ENCODE measurements at regions not wholly inside any gene's neighbourhood (a gene's known extent, or its start where the extent isn't known, plus 50 kb on each side); places are given as distances from the start of the nearest gene placed in this dataset.
"Not testable (repeated sequence)": the region's sequence is repeated elsewhere in the genome, so short reads cannot be mapped to it uniquely, and the experiment has no call there.

DNA sequence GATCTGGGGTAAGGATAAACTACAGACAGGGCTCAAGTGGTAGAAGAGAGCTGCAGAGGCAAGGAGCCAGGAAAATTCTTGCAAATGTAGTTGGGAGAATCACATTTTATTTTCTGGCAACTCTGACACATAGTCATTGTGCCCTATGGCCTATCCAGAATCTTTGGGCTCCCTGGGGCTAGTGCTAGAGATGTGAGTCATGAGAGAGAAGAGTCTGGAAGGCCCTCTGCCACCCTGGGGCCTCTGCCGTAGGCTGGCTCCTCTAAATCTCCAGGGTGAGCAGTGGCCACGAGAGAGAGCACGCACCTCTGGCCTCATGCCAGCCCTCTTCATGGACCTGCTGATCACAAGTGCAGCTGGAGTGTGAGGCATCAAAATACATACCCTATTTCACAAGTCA lies 74.3 kb upstream of the SSBP2 start:
- DNase-seq = no peak

DNA sequence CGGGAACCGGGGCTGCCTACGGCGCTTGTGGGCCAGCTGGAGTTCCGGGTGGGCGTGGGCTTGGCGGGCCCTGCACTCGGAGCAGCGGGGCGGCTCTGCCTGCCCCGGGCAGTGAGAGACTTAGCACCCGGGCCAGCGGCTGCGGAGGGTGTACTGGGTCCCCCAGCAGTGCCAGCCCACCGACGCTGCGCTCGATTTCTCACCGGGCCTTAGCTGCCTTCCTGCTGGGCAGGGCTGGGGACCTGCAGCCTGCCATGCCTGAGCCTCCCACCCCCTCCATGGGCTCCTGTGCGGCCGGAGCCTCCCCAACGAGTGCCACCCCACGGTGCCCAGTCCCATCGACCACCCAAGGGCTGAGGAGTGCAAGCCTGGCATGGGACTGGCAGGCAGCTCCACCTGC lies 72.8 kb upstream of the SSBP2 start:
- not testable (repeated sequence) for DNase-seq

DNA sequence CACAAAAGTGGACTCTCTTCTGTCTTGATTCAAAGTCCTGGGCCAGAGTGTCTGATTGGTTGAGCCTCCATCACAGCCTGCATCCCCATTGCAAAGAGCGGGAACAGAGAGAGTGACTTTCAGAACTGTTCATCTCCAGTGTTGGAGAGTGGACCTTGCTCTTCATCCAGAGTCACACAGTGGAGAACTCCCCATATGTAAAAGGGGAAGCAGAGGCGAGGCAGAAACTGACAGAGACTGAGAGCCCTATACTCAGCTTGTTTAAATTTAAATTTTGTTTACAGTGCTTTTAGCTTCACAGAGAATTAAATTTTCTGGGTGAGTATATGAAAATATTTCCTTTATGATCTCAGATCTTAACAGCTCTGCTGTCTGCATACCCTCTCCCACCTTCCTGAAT lies 70.0 kb upstream of the SSBP2 start:
- DNase-seq = no peak

DNA sequence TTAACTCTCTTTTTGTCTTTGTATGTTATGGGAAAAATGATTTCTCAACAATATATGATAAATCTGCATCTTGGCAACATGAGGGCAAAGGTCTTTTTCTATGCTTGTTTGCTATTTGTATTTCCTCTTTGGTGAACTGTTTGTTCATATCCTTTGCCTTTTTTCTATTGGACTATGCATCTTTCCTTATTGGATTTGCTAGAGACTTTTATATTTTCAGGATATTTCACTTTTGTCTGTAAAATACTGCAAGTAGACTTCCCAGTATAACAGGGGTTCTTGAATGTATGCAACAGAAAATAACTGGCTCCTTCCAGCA lies 69.4 kb upstream of the SSBP2 start:
- DNase-seq = no peak

DNA sequence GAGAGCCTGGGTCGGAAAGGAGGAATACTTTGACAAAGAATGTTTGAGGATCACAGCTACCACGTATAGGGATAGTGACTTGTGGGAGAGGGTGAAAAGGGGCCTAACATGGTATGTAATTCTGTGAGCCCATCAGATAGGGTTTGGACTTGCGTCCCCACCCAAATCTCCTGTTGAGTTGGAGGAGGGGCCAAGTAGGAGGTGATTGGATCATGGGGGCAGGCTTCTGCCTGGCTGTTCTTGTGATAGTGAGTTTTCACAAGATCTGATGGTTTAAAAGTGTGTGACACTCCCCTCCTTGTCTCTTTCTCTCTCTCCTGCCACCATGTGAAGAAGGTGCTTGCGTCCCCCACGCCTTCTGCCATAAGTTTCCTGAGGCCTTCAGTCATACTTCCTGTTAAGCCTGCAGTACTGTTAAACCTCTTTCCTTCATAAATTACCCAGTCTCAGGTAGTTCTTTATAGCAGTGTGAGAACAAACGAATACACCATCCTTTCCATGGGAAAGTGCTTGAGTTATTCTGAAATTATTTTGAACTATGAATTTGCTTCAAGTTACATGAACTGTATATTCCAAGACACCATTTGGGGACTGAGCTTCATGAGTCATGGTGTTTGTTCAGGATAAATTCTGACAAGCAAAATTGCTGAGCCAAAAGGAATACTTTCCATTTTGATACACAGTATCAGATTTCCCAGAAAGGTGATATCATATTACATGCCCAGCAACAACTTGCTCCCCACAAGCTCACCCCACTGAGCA lies 68.8 kb upstream of the SSBP2 start:
- DNase-seq = no peak

DNA sequence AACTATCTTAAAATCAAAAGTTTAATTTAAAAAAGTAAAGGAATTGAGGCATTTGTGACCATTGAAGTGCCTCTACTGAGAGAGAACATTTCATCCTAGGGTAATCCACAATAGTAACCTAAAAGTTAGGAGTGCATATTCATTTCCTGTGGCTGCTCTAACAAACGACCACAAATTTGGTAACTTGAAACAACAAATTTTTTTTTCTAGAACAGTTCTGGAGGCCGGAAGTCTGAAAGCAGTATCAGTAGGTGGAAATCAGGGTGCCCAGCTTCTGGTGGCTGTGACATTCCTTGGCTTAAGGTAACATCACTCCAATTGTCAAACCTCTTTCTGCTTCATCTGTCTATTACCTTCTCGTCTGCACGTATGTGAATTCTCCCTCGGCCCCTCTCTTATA lies 67.1 kb upstream of the SSBP2 start:
- no peak for DNase-seq

DNA sequence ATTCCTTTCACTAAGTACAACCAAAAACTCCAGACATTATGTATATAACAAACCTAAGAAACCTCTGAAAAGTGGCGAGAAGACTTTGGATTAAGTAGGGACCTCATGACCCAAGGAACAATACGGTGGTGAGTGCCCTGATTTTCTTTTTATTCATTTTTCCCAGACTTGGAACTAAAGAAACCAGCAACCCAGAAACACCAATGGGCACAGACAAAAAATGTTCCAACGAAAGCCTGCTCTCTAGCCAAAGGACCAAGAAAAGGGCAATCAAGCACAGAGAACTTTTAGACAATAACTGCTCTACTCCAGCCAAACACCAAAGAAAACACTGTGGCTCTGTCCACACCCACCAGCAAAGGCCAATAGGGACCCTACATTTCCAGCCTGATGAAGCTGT lies 66.2 kb upstream of the SSBP2 start:
- no peak for DNase-seq

DNA sequence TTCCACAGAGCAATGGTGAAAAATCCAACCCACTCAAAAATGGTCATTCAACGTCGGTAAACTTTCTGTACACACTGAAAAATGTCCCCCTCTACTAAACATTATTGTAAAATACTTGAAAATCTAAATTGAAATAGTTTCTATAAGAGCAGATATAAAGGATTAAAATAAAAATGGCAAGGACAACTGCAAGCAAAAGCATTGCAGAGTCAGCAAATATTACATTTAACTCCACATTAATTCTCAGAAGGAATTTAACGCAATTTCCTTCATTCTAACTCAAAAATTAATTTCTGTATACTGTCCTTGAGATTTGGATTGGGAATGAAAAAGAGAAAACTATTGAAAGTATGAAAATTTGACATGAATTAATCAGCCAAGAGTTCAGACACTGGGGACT lies 64.4 kb upstream of the SSBP2 start:
- DNase-seq = no peak

DNA sequence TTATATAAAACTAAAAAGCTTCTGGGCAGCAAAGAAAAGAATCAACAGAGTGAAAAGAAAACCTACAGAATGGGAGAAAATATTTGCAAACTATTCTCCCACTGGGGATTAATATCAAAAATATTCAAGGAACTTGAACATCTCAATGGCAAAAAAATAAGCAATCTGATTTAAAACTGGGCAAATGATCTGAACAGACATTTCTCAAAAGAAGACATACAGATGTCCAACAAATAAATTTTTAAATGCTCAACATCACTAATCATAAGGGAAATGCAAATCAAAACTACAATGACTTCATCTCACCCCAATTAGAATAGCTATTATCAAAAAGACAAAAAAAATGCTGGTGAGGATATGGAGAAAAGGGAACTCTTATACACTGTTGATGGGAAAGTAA lies 57.2 kb upstream of the SSBP2 start:
- no peak for DNase-seq

DNA sequence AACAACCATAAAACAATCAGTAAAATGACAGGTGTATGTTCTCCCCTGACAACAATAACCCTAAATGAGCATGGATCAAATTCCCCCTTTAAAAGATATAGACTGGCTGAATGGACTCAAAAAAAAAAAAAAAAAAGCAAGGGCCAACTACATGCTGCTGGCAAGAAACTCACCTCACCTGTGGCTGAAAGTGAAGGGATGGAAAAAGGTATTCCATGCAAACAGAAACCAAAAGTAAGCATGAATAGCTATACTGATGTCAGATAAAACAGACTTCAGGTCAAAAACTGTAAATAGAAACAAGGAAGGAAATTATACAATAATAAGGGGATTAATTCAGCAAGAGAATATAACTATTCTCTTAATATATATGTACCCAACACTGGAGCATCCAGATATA lies 54.2 kb upstream of the SSBP2 start:
- DNase-seq = no peak

DNA sequence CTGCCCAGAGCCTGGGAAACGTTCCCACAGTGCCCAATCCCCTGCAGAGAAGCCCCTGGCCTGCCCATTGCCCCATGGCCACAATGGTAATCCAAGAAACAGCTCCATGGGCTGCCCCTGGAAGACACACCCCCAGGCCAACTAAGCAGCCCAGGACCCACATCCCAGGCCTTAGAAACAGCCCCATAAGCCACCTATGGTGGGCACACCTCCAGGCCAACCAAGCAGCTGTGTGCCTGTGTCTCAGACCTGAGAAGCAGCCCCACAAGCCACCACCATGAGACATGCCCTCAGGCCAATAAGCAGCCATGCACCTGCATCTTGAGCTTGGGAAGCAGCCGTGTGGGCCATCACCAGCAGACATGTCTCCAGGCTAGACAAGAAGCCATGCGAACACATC lies 52.9 kb upstream of the SSBP2 start:
- DNase-seq = no peak

DNA sequence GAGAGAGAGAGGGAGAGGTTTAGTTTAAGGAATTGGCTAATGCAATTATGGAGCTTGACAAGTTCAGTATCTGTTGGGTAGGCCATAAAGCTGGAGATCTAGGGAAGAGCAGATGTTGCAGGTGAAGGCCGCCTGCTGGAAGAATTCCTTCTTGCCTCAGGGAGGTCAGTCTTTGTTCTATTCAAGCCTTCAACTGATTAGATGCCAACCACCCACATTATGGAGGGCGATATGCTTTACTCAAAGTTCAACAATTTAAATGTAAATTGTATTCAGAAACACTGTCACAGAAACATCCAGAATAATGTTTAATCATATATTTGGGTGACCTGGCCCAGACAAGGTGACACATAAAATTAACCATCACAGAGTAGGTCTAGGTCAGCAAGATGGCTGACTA lies 51.7 kb upstream of the SSBP2 start:
- no peak for DNase-seq

DNA sequence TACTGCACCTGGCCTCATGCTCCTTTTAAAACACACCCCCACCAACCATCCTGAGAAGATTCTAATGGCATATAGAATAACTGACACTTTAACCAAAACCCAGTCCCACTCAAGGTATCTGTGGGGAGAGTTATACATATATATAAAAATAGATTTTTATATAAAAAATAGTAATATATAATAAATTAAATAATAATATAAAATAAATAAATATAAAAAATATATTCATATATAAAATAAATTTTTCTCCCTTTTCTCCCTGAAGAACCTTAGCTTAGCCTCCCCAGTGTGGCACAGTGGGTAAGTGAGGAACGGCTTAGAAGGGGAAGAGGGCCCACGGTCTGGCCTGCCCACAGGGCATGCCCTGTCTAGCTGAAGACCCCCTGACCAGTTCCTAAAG lies 51.1 kb upstream of the SSBP2 start:
- DNase-seq = no peak

DNA sequence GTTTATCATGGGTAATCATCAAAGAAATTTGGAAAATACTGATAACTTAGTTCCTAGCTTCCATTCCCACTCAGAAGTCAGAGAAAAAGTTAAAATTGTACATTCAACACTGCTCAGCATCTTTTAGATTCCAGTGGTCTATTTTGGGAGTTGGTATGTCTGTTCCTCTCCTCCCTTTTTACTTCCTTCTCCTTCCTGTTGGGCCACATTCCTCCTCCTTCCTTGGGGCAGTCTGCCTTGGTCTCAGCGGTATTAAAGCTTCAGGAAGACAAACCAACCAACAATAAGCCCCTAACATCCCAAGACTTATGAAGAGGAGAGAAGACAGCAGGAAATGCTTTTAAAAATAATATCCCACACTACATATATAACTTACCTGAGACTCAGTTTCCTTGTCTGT lies 49.9 kb upstream of the SSBP2 start:
- no peak for DNase-seq
